ENCODE measurements at regions not wholly inside any gene's neighbourhood (a gene's known extent, or its start where the extent isn't known, plus 50 kb on each side); places are given as distances from the start of the nearest gene placed in this dataset.

GRCh38 chr10:118851062-118852035, 96.6 kb upstream of the CACUL1 start:
- TF ChIP-seq, protein P1, sequence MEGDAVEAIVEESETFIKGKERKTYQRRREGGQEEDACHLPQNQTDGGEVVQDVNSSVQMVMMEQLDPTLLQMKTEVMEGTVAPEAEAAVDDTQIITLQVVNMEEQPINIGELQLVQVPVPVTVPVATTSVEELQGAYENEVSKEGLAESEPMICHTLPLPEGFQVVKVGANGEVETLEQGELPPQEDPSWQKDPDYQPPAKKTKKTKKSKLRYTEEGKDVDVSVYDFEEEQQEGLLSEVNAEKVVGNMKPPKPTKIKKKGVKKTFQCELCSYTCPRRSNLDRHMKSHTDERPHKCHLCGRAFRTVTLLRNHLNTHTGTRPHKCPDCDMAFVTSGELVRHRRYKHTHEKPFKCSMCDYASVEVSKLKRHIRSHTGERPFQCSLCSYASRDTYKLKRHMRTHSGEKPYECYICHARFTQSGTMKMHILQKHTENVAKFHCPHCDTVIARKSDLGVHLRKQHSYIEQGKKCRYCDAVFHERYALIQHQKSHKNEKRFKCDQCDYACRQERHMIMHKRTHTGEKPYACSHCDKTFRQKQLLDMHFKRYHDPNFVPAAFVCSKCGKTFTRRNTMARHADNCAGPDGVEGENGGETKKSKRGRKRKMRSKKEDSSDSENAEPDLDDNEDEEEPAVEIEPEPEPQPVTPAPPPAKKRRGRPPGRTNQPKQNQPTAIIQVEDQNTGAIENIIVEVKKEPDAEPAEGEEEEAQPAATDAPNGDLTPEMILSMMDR (IDR thresholded peaks at IDR 0.05; ENCODE audit: low read depth, low read length): no peak
- no peak for DNase-seq (ENCODE audit: low read depth, low spot score)
- H3K4me3 ChIP-seq (ENCODE audit: low read depth, low read length): no peak overlapping the region
- in situ Hi-C loops (cut with HindIII; ENCODE audit: low sequenced_read_pairs): no loop called here

GRCh38 chr10:118853916-118854315, 99.1 kb upstream of the CACUL1 start:
- in situ Hi-C loops (cut with HindIII; ENCODE audit: low sequenced_read_pairs): no loop called here
- H3K4me3 ChIP-seq (ENCODE audit: low read depth, low read length): no peak overlapping the region
- TF ChIP-seq, protein P1 (IDR thresholded peaks at IDR 0.05; ENCODE audit: low read depth, low read length): no peak
- DNase-seq (ENCODE audit: low read depth, low spot score): no peak

GRCh38 chr10:118856106-118856505, 101.3 kb upstream of the CACUL1 start:
- in situ Hi-C loops (cut with HindIII; ENCODE audit: low sequenced_read_pairs): no loop called here

DNA sequence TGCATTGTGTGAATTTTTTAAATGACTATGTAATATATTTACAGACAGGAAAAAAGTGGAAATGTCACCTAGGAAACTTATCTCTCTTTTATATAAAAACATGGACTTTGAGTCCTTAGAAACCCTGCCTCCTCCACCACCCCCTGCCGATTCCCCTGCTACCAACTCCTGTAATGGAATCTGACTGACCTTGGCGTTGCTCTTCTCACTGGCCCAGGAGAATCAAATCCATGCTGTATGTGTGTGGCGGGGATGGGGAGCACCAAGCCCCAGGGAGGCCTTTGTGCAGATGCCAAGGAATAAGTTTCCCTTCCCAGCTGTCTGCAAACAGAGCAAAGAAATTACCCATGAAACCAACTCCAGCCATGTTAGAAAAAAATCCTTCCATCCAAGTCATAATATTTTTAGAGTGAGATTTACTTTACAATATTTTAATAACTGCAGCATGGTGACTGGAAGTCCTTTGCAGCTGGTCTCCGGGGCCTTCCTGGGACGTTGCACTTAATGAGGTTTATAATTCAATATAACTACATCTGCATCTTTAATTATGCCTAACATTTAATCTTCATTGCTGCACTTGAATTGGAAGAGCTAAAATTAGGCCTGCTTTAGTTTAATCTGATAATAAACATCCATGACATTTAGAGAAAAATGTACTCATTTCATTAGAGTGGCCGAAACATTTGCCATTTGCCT, 111.4 kb upstream of the CACUL1 start:
- DNase-seq (ENCODE audit: low read depth, low spot score): no peak
- TF ChIP-seq, protein P1 (IDR thresholded peaks at IDR 0.05; ENCODE audit: low read depth, low read length): no peak
- no peak overlapping the region for H3K4me3 ChIP-seq (ENCODE audit: low read depth, low read length)
- in situ Hi-C loops (cut with HindIII; ENCODE audit: low sequenced_read_pairs): no loop called here

More at GRCh38 chr10:118856106-118856505, 101.3 kb upstream of the CACUL1 start:
- no peak for DNase-seq (ENCODE audit: low read depth, low spot score)
- H3K4me3 ChIP-seq (ENCODE audit: low read depth, low read length): no peak overlapping the region
- TF ChIP-seq, protein P1 (IDR thresholded peaks at IDR 0.05; ENCODE audit: low read depth, low read length): no peak

DNA sequence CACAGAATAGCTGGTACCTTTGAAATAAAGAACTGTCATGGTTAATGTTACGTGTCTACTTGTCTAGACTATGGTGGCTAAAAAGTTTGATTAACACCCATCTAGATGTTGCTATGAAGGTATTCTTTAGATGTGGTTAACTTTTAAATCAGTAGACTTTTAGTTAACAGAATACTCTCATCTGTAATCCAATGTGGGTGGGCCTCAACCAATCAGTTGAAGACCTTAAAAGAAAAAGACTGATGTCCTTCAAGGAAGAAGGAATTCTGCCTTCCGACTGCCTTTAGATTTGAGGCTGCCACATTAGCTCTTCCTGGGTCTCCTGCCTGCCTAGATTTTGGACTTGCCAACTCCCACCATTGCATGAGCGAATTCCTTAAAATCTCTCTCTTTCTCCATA, 113.0 kb upstream of the CACUL1 start:
- no peak for DNase-seq (ENCODE audit: low read depth, low spot score)
- in situ Hi-C loops (cut with HindIII; ENCODE audit: low sequenced_read_pairs): no loop called here
- H3K4me3 ChIP-seq (ENCODE audit: low read depth, low read length): no peak overlapping the region
- TF ChIP-seq, protein P1 (IDR thresholded peaks at IDR 0.05; ENCODE audit: low read depth, low read length): no peak

DNA sequence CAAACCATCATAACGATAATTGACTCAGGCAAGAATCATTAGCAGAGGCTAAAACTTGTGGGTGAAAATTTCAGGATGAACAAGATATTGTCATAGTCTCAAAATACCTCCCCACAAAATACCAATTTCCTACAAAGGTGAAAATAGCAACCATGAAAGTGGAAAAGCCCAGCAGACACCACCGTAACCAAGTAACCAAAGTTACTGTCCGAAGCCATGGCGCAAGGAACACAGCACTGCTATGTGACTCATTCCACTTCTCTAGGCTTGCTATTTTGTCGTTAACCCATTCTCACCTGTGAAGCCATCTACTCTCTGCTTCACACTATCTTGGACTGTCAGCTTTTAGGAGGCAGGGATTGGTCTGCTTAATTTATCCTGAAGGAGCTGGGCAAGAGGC, 113.8 kb upstream of the CACUL1 start:
- no peak overlapping the region for H3K4me3 ChIP-seq (ENCODE audit: low read depth, low read length)
- no peak for DNase-seq (ENCODE audit: low read depth, low spot score)
- TF ChIP-seq, protein P1 (IDR thresholded peaks at IDR 0.05; ENCODE audit: low read depth, low read length): no peak
- in situ Hi-C loops (cut with HindIII; ENCODE audit: low sequenced_read_pairs): no loop called here

Data from astrocyte of the spinal cord (primary cell).